ENCODE measurements at regions not wholly inside any gene's neighbourhood (a gene's known extent, or its start where the extent isn't known, plus 50 kb on each side); places are given as distances from the start of the nearest gene placed in this dataset.
"Not testable (repeated sequence)": the region's sequence is repeated elsewhere in the genome, so short reads cannot be mapped to it uniquely, and the experiment has no call there.

- no peak for DNase-seq
Observed at GRCh38 chr1:96865731-96866685, 144.4 kb downstream of the PTBP2 start.

GRCh38 chr1:96872757-96873156, 151.2 kb downstream of the PTBP2 start:
- no peak for DNase-seq

GRCh38 chr1:96878640-96879039, 157.1 kb downstream of the PTBP2 start:
- DNase-seq = no peak

- DNase-seq = no peak
Observed at GRCh38 chr1:96880626-96881025, 159.0 kb downstream of the PTBP2 start.

GRCh38 chr1:96882096-96882495, 160.5 kb downstream of the PTBP2 start:
- no peak for DNase-seq

GRCh38 chr1:96886474-96886873, 164.9 kb downstream of the PTBP2 start:
- DNase-seq = no peak

GRCh38 chr1:96887501-96887900, 165.9 kb downstream of the PTBP2 start:
- no peak for DNase-seq

- no peak for DNase-seq
Observed at GRCh38 chr1:96901783-96902363, 180.3 kb downstream of the PTBP2 start.

- no peak for DNase-seq
Observed at GRCh38 chr1:96912248-96912647, 190.7 kb downstream of the PTBP2 start.

GRCh38 chr1:96915701-96916100, 194.1 kb downstream of the PTBP2 start:
- DNase-seq = not testable (repeated sequence)

GRCh38 chr1:96918406-96918805, 196.8 kb downstream of the PTBP2 start:
- no peak for DNase-seq

GRCh38 chr1:96922181-96922580, 200.6 kb downstream of the PTBP2 start:
- DNase-seq = no peak

- no peak for DNase-seq
Observed at GRCh38 chr1:96923753-96924152, 202.2 kb downstream of the PTBP2 start.

- no peak for DNase-seq
Observed at GRCh38 chr1:96926176-96926575, 204.6 kb downstream of the PTBP2 start.

GRCh38 chr1:96927125-96927524, 205.5 kb downstream of the PTBP2 start:
- DNase-seq = no peak

GRCh38 chr1:96931136-96931535, 209.6 kb downstream of the PTBP2 start:
- no peak for DNase-seq

- no peak for DNase-seq
Observed at GRCh38 chr1:96934282-96934681, 212.7 kb downstream of the PTBP2 start.

GRCh38 chr1:96944432-96945092, 223.0 kb downstream of the PTBP2 start:
- DNase-seq = no peak

- no peak for DNase-seq
Observed at GRCh38 chr1:96945509-96946084, 224.0 kb downstream of the PTBP2 start.

GRCh38 chr1:96955307-96956012, 233.9 kb downstream of the PTBP2 start:
- no peak for DNase-seq

- DNase-seq = no peak
Observed at GRCh38 chr1:96962216-96962615, 240.6 kb downstream of the PTBP2 start.

- no peak for DNase-seq
Observed at GRCh38 chr1:96962751-96963211, 241.2 kb downstream of the PTBP2 start.

GRCh38 chr1:96964761-96965160, 243.2 kb downstream of the PTBP2 start:
- DNase-seq = no peak

All from stimulated activated CD4-positive, alpha-beta T cell treated with anti-CD3 and anti-CD28 coated beads, Interleukin-12 subunit alpha, Interleukin-12 subunit beta, amount 100 ng/mL, for 4 hours (primary cell).